ENCODE measurements at regions not wholly inside any gene's neighbourhood (a gene's known extent, or its start where the extent isn't known, plus 50 kb on each side); places are given as distances from the start of the nearest gene placed in this dataset.

DNA sequence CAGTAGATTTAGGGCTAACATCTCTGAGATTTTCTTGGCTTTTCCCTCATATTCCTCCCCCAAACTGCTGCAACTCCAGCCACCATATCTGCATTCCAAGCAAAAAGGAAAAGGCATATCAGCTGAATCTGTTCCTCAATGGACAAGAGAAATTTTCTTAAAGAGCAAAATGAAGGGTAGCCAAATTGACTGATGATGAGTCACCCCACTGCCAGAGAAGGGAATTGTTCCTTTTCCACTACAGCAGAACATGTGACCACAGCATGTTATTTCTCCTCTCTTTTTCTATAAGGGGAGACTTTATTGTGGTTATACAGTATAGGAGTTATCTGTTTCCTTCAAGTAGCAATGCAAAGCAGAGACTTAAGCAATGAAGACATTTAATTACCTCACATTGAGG lies 172.5 kb downstream of the MTHFS start (continued):
- TF ChIP-seq, protein P1, sequence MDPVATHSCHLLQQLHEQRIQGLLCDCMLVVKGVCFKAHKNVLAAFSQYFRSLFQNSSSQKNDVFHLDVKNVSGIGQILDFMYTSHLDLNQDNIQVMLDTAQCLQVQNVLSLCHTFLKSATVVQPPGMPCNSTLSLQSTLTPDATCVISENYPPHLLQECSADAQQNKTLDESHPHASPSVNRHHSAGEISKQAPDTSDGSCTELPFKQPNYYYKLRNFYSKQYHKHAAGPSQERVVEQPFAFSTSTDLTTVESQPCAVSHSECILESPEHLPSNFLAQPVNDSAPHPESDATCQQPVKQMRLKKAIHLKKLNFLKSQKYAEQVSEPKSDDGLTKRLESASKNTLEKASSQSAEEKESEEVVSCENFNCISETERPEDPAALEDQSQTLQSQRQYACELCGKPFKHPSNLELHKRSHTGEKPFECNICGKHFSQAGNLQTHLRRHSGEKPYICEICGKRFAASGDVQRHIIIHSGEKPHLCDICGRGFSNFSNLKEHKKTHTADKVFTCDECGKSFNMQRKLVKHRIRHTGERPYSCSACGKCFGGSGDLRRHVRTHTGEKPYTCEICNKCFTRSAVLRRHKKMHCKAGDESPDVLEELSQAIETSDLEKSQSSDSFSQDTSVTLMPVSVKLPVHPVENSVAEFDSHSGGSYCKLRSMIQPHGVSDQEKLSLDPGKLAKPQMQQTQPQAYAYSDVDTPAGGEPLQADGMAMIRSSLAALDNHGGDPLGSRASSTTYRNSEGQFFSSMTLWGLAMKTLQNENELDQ (tag by site-specific recombination; IDR thresholded peaks at IDR 0.05; ENCODE audit: low read depth): no peak

DNA sequence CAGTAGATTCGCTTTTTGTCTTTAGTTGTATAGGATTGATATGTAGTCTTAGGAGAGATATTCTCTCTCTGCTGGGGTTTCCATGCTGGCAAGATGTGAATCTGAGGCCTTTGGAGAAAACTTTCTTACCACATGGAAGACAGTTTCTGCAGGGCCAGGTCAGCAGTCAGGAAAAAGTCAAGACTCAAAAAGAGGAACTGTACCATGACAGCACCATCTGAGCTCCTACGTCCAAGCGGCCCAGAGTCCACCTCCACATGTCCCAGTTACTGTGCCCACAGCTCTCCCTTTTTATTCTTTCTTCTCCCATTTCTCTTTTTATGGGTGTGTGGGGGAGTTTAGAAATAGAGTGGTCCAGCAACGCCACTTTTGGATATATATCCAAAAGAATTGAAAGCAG lies 172.0 kb downstream of the MTHFS start:
- ChIA-PET POLR2A (no interaction called here), CTCF (no interaction called here)
- Histone ChIP-seq H3K27ac (ENCODE audit: extremely low read depth, low read depth, low read length) (no peak overlapping the region), H3K4me3 (ENCODE audit: low read depth, low read length) (no peak overlapping the region), H3K4me1 (ENCODE audit: control insufficient read depth, insufficient read depth, low read length) (no peaks in the 10 kb centered on the region), H3K36me3 (ENCODE audit: control insufficient read depth in 2 of 2, insufficient read depth in 1 of 2, low read length in 2 of 2) (no peaks in the 10 kb centered on the region), H3K9me3 (ENCODE audit: control insufficient read depth, insufficient read depth, low read depth, low read length) (no peaks in the 10 kb centered on the region)
- TF ChIP-seq, protein P2, sequence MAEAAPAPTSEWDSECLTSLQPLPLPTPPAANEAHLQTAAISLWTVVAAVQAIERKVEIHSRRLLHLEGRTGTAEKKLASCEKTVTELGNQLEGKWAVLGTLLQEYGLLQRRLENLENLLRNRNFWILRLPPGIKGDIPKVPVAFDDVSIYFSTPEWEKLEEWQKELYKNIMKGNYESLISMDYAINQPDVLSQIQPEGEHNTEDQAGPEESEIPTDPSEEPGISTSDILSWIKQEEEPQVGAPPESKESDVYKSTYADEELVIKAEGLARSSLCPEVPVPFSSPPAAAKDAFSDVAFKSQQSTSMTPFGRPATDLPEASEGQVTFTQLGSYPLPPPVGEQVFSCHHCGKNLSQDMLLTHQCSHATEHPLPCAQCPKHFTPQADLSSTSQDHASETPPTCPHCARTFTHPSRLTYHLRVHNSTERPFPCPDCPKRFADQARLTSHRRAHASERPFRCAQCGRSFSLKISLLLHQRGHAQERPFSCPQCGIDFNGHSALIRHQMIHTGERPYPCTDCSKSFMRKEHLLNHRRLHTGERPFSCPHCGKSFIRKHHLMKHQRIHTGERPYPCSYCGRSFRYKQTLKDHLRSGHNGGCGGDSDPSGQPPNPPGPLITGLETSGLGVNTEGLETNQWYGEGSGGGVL (tag by site-specific recombination; IDR thresholded peaks at IDR 0.05): no peak
- TF ChIP-seq ZNF214 (tag by site-specific recombination; IDR thresholded peaks at IDR 0.05; ENCODE audit: borderline replicate concordance): no peak
- TF ChIP-seq ZNF202 (tag by site-specific recombination; IDR thresholded peaks at IDR 0.05; ENCODE audit: borderline replicate concordance): no peak
- TF ChIP-seq ZNF302 (tag by site-specific recombination; IDR thresholded peaks at IDR 0.05; ENCODE audit: low read depth): no peak
- TF ChIP-seq, protein P3, sequence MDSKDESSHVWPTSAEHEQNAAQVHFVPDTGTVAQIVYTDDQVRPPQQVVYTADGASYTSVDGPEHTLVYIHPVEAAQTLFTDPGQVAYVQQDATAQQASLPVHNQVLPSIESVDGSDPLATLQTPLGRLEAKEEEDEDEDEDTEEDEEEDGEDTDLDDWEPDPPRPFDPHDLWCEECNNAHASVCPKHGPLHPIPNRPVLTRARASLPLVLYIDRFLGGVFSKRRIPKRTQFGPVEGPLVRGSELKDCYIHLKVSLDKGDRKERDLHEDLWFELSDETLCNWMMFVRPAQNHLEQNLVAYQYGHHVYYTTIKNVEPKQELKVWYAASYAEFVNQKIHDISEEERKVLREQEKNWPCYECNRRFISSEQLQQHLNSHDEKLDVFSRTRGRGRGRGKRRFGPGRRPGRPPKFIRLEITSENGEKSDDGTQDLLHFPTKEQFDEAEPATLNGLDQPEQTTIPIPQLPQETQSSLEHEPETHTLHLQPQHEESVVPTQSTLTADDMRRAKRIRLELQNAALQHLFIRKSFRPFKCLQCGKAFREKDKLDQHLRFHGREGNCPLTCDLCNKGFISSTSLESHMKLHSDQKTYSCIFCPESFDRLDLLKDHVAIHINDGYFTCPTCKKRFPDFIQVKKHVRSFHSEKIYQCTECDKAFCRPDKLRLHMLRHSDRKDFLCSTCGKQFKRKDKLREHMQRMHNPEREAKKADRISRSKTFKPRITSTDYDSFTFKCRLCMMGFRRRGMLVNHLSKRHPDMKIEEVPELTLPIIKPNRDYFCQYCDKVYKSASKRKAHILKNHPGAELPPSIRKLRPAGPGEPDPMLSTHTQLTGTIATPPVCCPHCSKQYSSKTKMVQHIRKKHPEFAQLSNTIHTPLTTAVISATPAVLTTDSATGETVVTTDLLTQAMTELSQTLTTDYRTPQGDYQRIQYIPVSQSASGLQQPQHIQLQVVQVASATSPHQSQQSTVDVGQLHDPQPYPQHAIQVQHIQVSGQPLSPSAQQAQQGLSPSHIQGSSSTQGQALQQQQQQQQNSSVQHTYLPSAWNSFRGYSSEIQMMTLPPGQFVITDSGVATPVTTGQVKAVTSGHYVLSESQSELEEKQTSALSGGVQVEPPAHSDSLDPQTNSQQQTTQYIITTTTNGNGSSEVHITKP (tag by site-specific recombination; IDR thresholded peaks at IDR 0.05): no peak
- TF ChIP-seq ZNF155 (tag by site-specific recombination; IDR thresholded peaks at IDR 0.05): no peak
- TF ChIP-seq, protein P4, sequence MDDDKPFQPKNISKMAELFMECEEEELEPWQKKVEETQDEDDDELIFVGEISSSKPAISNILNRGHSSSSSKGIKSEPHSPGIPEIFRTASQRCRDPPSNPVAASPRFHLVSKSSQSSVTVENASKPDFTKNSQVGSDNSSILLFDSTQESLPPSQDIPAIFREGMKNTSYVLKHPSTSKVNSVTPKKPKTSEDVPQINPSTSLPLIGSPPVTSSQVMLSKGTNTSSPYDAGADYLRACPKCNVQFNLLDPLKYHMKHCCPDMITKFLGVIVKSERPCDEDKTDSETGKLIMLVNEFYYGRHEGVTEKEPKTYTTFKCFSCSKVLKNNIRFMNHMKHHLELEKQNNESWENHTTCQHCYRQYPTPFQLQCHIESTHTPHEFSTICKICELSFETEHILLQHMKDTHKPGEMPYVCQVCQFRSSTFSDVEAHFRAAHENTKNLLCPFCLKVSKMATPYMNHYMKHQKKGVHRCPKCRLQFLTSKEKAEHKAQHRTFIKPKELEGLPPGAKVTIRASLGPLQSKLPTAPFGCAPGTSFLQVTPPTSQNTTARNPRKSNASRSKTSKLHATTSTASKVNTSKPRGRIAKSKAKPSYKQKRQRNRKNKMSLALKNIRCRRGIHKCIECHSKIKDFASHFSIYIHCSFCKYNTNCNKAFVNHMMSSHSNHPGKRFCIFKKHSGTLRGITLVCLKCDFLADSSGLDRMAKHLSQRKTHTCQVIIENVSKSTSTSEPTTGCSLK (tag by site-specific recombination; IDR thresholded peaks at IDR 0.05): no peak
- TF ChIP-seq, protein P5, sequence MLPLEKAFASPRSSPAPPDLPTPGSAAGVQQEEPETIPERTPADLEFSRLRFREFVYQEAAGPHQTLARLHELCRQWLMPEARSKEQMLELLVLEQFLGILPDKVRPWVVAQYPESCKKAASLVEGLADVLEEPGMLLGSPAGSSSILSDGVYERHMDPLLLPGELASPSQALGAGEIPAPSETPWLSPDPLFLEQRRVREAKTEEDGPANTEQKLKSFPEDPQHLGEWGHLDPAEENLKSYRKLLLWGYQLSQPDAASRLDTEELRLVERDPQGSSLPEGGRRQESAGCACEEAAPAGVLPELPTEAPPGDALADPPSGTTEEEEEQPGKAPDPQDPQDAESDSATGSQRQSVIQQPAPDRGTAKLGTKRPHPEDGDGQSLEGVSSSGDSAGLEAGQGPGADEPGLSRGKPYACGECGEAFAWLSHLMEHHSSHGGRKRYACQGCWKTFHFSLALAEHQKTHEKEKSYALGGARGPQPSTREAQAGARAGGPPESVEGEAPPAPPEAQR (tag by site-specific recombination; IDR thresholded peaks at IDR 0.05): no peak
- TF ChIP-seq KLF16 (tag by site-specific recombination; IDR thresholded peaks at IDR 0.05): no peak
- TF ChIP-seq ZNF426 (tag by site-specific recombination; IDR thresholded peaks at IDR 0.05): no peak
- TF ChIP-seq, protein P6, sequence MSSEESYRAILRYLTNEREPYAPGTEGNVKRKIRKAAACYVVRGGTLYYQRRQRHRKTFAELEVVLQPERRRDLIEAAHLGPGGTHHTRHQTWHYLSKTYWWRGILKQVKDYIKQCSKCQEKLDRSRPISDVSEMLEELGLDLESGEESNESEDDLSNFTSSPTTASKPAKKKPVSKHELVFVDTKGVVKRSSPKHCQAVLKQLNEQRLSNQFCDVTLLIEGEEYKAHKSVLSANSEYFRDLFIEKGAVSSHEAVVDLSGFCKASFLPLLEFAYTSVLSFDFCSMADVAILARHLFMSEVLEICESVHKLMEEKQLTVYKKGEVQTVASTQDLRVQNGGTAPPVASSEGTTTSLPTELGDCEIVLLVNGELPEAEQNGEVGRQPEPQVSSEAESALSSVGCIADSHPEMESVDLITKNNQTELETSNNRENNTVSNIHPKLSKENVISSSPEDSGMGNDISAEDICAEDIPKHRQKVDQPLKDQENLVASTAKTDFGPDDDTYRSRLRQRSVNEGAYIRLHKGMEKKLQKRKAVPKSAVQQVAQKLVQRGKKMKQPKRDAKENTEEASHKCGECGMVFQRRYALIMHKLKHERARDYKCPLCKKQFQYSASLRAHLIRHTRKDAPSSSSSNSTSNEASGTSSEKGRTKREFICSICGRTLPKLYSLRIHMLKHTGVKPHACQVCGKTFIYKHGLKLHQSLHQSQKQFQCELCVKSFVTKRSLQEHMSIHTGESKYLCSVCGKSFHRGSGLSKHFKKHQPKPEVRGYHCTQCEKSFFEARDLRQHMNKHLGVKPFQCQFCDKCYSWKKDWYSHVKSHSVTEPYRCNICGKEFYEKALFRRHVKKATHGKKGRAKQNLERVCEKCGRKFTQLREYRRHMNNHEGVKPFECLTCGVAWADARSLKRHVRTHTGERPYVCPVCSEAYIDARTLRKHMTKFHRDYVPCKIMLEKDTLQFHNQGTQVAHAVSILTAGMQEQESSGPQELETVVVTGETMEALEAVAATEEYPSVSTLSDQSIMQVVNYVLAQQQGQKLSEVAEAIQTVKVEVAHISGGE (tag by site-specific recombination; conservative IDR thresholded peaks at IDR 0.05; ENCODE audit: low read depth): no peak
- TF ChIP-seq, protein P7, sequence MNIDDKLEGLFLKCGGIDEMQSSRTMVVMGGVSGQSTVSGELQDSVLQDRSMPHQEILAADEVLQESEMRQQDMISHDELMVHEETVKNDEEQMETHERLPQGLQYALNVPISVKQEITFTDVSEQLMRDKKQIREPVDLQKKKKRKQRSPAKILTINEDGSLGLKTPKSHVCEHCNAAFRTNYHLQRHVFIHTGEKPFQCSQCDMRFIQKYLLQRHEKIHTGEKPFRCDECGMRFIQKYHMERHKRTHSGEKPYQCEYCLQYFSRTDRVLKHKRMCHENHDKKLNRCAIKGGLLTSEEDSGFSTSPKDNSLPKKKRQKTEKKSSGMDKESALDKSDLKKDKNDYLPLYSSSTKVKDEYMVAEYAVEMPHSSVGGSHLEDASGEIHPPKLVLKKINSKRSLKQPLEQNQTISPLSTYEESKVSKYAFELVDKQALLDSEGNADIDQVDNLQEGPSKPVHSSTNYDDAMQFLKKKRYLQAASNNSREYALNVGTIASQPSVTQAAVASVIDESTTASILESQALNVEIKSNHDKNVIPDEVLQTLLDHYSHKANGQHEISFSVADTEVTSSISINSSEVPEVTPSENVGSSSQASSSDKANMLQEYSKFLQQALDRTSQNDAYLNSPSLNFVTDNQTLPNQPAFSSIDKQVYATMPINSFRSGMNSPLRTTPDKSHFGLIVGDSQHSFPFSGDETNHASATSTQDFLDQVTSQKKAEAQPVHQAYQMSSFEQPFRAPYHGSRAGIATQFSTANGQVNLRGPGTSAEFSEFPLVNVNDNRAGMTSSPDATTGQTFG (tag by site-specific recombination; IDR thresholded peaks at IDR 0.05; ENCODE audit: borderline replicate concordance): no peak
- no peak for TF ChIP-seq ZNF555 (tag by site-specific recombination; conservative IDR thresholded peaks at IDR 0.05)
- no peak for TF ChIP-seq ZIC2 (tag by site-specific recombination; IDR thresholded peaks at IDR 0.05)
- no peak for TF ChIP-seq RBAK (tag by site-specific recombination; IDR thresholded peaks at IDR 0.05)
